A549 (cell line): ENCODE measurements at regions not wholly inside any gene's neighbourhood (a gene's known extent, or its start where the extent isn't known, plus 50 kb on each side); places are given as distances from the start of the nearest gene placed in this dataset.

ENCODE experiments used
- ATAC-seq, 2 experiments: fragments of 200-7000 bp in 1 of 2; fragments of >200 bp in 1 of 2; cut with Nextera tagmentation in 1 of 2; cut with Tn5 transposase in 1 of 2; 3 replicates each; pipeline versions ENCODE4 v1.8.0 to v1.9.1; 2018 to 2020; ENCODE audit warnings: mild to moderate bottlenecking in 1 of 2, moderate library complexity in 1 of 2
- CTCF ChIA-PET: fragments of 300-600 bp; sonication (Branson Sonifier 250); formaldehyde crosslinking; extraction: SDS; loops from one replicate; lab custom pipeline; 2021; ENCODE audit warnings: antibody characterized with exemption, inconsistent platforms; lab: Yijun Ruan, JAX
- POLR2A ChIA-PET: fragments of 350-600 bp; formaldehyde crosslinking; extraction: SDS; loops from one replicate; lab custom pipeline; 2021; ENCODE audit warnings: antibody characterized with exemption, inconsistent platforms; lab: Yijun Ruan, JAX
- DNase-seq, 2 experiments: peaks; one replicate each; pipeline versions ENCODE4 v3.0.0 to v3.0.0-alpha.2; 2011 to 2016; ENCODE audit warnings: low read depth in 1 of 2, low spot score in 1 of 2
- FAIRE-seq: peaks from 2 replicates; lab custom pipeline; 2011; peaks lifted over from hg19 to GRCh38; lab: Jason Lieb, UNC
- H3K27ac ChIP-seq, 2 experiments: fragments of >200 bp; sonication (Bioruptor Twin); formaldehyde crosslinking; 3 replicates each; pipeline ENCODE4 v1.5.1; 2016 to 2017
- H3K4me1 ChIP-seq: fragments of >200 bp; sonication (Bioruptor Twin); formaldehyde crosslinking; 3 replicates; pipeline ENCODE4 v1.6.1; 2016
- H3K4me2 ChIP-seq: fragments of >200 bp; sonication (Bioruptor Twin); formaldehyde crosslinking; 3 replicates; pipeline ENCODE4 v1.6.1; 2016
- H3K4me3 ChIP-seq: fragments of >200 bp; sonication (Bioruptor Twin); formaldehyde crosslinking; 3 replicates; pipeline ENCODE4 v1.5.1; 2016
- H3K9me3 ChIP-seq: fragments of >200 bp; sonication (Bioruptor Twin); formaldehyde crosslinking; 3 replicates; pipeline ENCODE4 v1.6.1; 2016
- BHLHE40 ChIP-seq: IDR thresholded peaks from 2 replicates; pipeline ENCODE4 v1.6.1; 2012; ENCODE audit warnings: low read depth, low read length, inconsistent platforms
- CBX8 ChIP-seq: fragments of 200-600 bp; sonication (generic); IDR thresholded peaks from 2 replicates; pipeline ENCODE4 v1.6.1; 2016
- E2F6 ChIP-seq: IDR thresholded peaks from 2 replicates; pipeline ENCODE4 v1.6.1; 2012; ENCODE audit warnings: low read depth, borderline replicate concordance
- EHMT2 ChIP-seq: fragments of 200-600 bp; sonication (generic); IDR thresholded peaks from 2 replicates; pipeline ENCODE4 v1.6.1; 2016; ENCODE audit warnings: antibody characterized with exemption, low read depth, mild to moderate bottlenecking, moderate library complexity
- HOXB13 ChIP-seq: fragments of 250-450 bp; sonication (Bioruptor Pico); IDR thresholded peaks from 2 replicates; pipeline ENCODE4 v1.5.0; 2020; ENCODE audit warnings: low read depth, mild to moderate bottlenecking, moderate library complexity
- JUNB ChIP-seq: fragments of >200 bp; sonication (Bioruptor Twin); formaldehyde crosslinking; IDR thresholded peaks from 2 replicates; pipeline ENCODE4 v1.6.1; 2016
- MAFK ChIP-seq: fragments of 450-650 bp; IDR thresholded peaks from 2 replicates; pipeline ENCODE4 v1.6.1; 2014; ENCODE audit not compliant: partially characterized antibody
- MAX ChIP-seq: IDR thresholded peaks from 2 replicates; pipeline ENCODE4 v1.6.1; 2012
- MAZ ChIP-seq: fragments of 150-350 bp; IDR thresholded peaks from 2 replicates; pipeline ENCODE4 v1.6.1; 2014; ENCODE audit warnings: antibody characterized with exemption, low read depth, low read length, borderline replicate concordance
- MYC ChIP-seq: IDR thresholded peaks from 2 replicates; pipeline ENCODE4 v1.6.1; 2012; ENCODE audit warnings: mild to moderate bottlenecking, inconsistent platforms, low read length, improper control_type of control experiment, borderline replicate concordance
- RAD21 ChIP-seq, 2 experiments: fragments of >200 bp in 1 of 2; sonication (Bioruptor Twin) in 1 of 2; formaldehyde crosslinking in 1 of 2; IDR thresholded peaks in 1 of 2; conservative IDR thresholded peaks in 1 of 2; 2 replicates in 1 of 2; 3 replicates in 1 of 2; pipeline ENCODE4 v1.6.1; 2012 to 2018; ENCODE audit warnings: inconsistent platforms in 1 of 2
- RARB ChIP-seq: fragments of 250-450 bp; sonication (Bioruptor Pico); IDR thresholded peaks from 2 replicates; pipeline ENCODE4 v1.8.0; 2021; ENCODE audit warnings: mild to moderate bottlenecking, moderate library complexity
- RCOR1 ChIP-seq: fragments of 150-350 bp; IDR thresholded peaks from 2 replicates; pipeline ENCODE4 v1.6.1; 2014; ENCODE audit warnings: antibody characterized with exemption, low read length, low read depth
- REST ChIP-seq: fragments of 200-600 bp; sonication (generic); IDR thresholded peaks from 2 replicates; pipeline ENCODE4 v1.6.1; 2016; ENCODE audit warnings: antibody characterized with exemption, mild to moderate bottlenecking, moderate library complexity
- RFX5 ChIP-seq: fragments of 450-650 bp; IDR thresholded peaks from 2 replicates; pipeline ENCODE4 v1.7.1; 2014; ENCODE audit warnings: antibody characterized with exemption, mild to moderate bottlenecking, moderate library complexity
- SMC3 ChIP-seq: fragments of >200 bp; sonication (Bioruptor Twin); formaldehyde crosslinking; IDR thresholded peaks from 3 replicates; pipeline ENCODE4 v1.6.1; 2018; ENCODE audit warnings: inconsistent platforms
- ZC3H11A ChIP-seq: fragments of 450-650 bp; IDR thresholded peaks from 2 replicates; pipeline ENCODE4 v1.6.1; 2014; ENCODE audit warnings: antibody characterized with exemption, mild to moderate bottlenecking
- ZFP36 ChIP-seq: fragments of 450-650 bp; IDR thresholded peaks from 2 replicates; pipeline ENCODE4 v1.6.1; 2014; ENCODE audit warnings: borderline replicate concordance; ENCODE audit not compliant: partially characterized antibody
- ZNF302 ChIP-seq: fragments of 250-450 bp; sonication (Bioruptor Pico); IDR thresholded peaks from 2 replicates; pipeline ENCODE4 v1.9.0; 2021; ENCODE audit warnings: inconsistent platforms, mild to moderate bottlenecking, moderate library complexity
- WGBS: methylation state at CpG from one replicate; pipeline ENCODE4 v1.1.6; 2017; ENCODE audit errors: missing lambda C conversion rate; 5-methylcytosine and 5-hydroxymethylcytosine counted together
- TF ChIP-seq, protein P1 (sequence below): fragments of >200 bp; sonication (Bioruptor Twin); formaldehyde crosslinking; IDR thresholded peaks from 2 replicates; pipeline ENCODE4 v1.6.1; 2016
- TF ChIP-seq, protein P2 (sequence below): IDR thresholded peaks from 2 replicates; pipeline ENCODE4 v1.6.1; 2012

DNA sequence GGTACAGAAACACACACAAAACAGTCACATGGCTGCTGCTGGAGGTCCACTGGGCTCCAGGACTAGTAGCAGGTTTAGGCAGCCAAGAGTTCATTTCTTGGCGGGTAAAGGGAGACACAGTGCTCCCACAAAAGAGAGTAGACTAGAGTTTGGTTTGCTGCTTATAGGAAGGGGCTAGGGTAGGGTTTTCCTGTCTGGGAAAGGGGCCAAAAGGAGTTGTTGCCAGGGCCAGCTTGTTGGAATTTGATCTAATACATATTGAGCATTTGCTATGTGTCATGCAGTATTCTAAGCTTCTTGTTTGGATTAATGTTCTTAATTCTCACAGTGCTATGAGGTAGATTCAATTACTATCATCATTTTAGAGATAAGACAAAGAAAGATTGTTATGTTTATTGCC lies 195.1 kb upstream of the PLET1 start:
- no peak for TF ChIP-seq ZC3H11A
- TF ChIP-seq JUNB = no peak
- no peak for TF ChIP-seq RARB (CRISPR knock-in tag)
- no peak for TF ChIP-seq MAZ
- no peak for TF ChIP-seq SMC3
- TF ChIP-seq, protein P1, sequence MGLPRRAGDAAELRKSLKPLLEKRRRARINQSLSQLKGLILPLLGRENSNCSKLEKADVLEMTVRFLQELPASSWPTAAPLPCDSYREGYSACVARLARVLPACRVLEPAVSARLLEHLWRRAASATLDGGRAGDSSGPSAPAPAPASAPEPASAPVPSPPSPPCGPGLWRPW = no peak
- no peak for TF ChIP-seq CBX8
- TF ChIP-seq BHLHE40 = no peak
- no peak for TF ChIP-seq RFX5
- TF ChIP-seq EHMT2 = no peak
- TF ChIP-seq MAFK = no peak
- POLR2A ChIA-PET = no interaction called here
- H3K4me3 ChIP-seq = no peak overlapping the region
- no peak overlapping the region for H3K27ac ChIP-seq
- FAIRE-seq = no peak
- DNase-seq = no peak
- CTCF ChIA-PET = no interaction called here
- no peaks in the 10 kb centered on the region for H3K9me3 ChIP-seq
- H3K4me1 ChIP-seq = no peaks in the 10 kb centered on the region
- WGBS = 36% methylated on average over 1 of the region's 1 CpG
- H3K4me2 ChIP-seq = no peak overlapping the region
- no peak for ATAC-seq

DNA sequence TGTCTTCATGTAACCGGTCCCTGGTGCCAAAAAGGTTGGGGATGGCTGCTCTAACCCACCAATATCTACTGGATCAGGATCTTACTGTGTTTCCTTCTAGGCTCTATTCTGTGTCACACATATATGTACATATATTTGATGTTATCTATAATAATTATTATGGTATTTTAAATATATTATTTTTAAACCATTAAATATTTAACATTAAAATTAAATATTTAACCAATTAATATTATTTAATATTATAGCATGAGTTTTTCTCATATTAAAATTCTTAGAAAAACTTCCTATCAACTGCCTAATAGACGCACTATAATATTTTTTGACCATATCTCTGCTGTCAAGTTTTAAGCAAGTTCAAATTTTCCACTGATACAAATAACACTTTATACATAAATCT lies 196.9 kb upstream of the PLET1 start:
- FAIRE-seq (no peak), ATAC-seq (no peak), DNase-seq (no peak)
- Histone ChIP-seq H3K4me2 (no peak overlapping the region), H3K27ac (no peak overlapping the region), H3K4me1 (no peaks in the 10 kb centered on the region), H3K4me3 (no peak overlapping the region), H3K9me3 (no peaks in the 10 kb centered on the region)
- ChIA-PET POLR2A (no interaction called here), CTCF (no interaction called here)
- TF ChIP-seq E2F6 (no peak), MAFK (no peak), MAZ (no peak), MYC (no peak)
- TF ChIP-seq, all 56 proteins: peak for 0
- WGBS = 69% methylated on average over 2 of the region's 2 CpGs

DNA sequence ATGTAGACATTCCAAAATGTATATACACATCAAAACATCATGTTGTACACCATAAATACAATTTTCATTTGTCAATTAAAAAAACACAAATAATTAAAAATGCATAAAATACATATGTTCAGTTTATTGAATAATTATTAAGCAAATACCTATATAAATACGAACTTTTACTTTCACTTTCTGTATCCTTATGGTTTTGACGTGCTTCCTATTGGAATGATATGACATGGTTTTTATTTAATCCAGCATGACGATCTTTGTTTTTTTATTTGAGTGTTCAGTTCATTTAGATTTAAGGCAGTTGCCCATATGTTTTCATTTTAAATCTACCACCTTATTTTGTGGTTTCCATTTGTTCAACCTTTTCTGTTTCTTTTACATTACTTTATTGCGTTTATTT lies 198.3 kb upstream of the PLET1 start:
- ATAC-seq (no peak), DNase-seq (no peak), FAIRE-seq (no peak)
- Histone ChIP-seq H3K4me1 (no peaks in the 10 kb centered on the region), H3K27ac (no peak overlapping the region), H3K4me2 (peak overlapping the region; percentile 59), H3K4me3 (peak overlapping the region; percentile 24; the same call in 1 of the 3 replicates), H3K9me3 (no peaks in the 10 kb centered on the region)
- TF ChIP-seq RCOR1 (no peak), RAD21 (conservative IDR thresholded peaks at IDR 0.05 in 1 of 2, IDR thresholded peaks at IDR 0.05 in 1 of 2) (no peak), ZFP36 (no peak), ZNF302 (CRISPR knock-in tag) (no peak), E2F6 (no peak), JUNB (no peak), MAX (no peak), REST (no peak), HOXB13 (CRISPR knock-in tag) (no peak)
- TF ChIP-seq, protein P2, sequence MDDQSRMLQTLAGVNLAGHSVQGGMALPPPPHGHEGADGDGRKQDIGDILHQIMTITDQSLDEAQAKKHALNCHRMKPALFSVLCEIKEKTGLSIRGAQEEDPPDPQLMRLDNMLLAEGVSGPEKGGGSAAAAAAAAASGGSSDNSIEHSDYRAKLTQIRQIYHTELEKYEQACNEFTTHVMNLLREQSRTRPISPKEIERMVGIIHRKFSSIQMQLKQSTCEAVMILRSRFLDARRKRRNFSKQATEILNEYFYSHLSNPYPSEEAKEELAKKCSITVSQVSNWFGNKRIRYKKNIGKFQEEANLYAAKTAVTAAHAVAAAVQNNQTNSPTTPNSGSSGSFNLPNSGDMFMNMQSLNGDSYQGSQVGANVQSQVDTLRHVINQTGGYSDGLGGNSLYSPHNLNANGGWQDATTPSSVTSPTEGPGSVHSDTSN = no peak
- POLR2A ChIA-PET = no interaction called here
- CTCF ChIA-PET = no interaction called here
- 7% methylated on average over 4 of the region's 4 CpGs for WGBS
